Left forelimb (tissue), 1 donor: ENCODE measurements at regions not wholly inside any gene's neighbourhood (a gene's known extent, or its start where the extent isn't known, plus 50 kb on each side); places are given as distances from the start of the nearest gene placed in this dataset.
"Not testable (repeated sequence)": the region's sequence is repeated elsewhere in the genome, so short reads cannot be mapped to it uniquely, and the experiment has no call there.

Experiments
- DNase-seq: peaks from one replicate; pipeline ENCODE4 v3.0.0-alpha.2; 2018; ENCODE audit warnings: low spot score

DNA sequence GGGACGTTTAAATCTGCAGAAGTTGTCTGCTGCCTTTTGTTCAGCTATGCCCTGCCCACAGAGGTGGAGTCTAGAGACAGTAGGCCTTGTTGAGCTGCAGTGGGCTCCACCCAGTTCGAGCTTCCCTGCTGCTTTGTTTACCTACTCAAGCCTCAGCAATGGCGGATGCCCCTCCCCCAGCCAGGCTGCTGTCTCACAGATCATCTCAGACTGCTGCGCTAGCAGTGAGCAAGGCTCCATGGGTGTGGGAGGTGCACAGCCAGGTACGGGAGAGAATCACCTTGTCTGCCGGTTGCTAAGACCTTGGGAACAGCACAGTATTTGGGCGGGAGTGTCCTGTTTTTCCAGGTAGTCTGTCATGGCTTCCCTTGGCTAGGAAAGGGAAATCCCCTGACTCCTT is 114.3 kb upstream of the PALM2AKAP2 start:
- not testable (repeated sequence) for DNase-seq

DNA sequence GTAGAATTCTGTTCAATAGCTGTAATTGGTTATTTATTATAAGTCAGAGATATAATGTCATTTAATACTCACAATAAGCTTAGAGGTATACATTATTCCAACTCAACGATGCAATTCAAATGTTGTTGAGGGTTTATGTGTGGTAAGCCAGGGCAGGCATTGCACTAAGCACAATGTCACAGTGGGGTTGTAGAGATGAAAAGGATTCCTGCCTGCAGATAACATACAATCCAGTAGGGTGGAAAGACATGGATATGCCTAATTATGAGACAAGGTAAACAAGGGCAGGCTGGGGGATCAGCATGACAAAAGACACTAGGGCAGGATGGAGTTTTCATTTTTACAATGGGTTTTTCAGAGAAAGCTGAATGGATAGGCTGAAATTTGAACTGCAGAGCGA is 98.7 kb upstream of the PALM2AKAP2 start:
- DNase-seq: no peak

DNA sequence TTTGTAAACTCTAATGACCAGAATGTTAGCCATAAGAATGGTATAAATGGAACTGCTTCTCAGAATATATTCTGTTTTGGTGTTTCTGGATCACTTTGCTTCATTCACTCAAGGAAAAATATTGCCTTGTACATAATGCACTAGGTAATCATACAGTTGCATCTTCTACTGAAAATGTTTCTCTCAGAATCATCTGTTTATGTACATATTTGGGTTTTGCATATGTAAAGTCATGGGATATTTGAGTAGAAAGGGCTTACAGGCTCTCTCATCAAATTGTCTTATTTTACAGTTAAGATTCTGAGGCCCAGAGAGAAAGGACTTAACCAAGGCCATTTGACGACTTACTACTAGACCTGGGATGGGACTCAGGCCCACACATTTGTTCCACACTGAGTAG is 97.8 kb upstream of the PALM2AKAP2 start:
- no peak for DNase-seq

DNA sequence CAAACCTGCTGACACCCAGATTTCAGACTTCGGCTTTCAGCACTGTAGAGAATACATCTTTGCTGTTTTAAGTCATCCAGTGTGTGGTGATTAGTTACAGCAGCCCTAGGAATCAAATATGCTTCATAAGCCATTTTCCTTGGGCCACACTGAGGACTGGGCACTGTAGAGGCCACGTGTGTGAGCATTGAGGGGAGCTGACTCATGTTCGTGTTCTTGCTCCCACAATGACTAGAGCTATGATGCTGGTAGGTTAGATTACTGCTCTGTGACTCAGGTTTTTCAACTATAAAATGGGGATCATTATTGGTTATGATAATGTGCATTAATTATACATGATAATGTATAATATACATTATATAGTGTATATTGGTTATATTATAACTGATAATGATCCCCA is 96.5 kb upstream of the PALM2AKAP2 start:
- no peak for DNase-seq

DNA sequence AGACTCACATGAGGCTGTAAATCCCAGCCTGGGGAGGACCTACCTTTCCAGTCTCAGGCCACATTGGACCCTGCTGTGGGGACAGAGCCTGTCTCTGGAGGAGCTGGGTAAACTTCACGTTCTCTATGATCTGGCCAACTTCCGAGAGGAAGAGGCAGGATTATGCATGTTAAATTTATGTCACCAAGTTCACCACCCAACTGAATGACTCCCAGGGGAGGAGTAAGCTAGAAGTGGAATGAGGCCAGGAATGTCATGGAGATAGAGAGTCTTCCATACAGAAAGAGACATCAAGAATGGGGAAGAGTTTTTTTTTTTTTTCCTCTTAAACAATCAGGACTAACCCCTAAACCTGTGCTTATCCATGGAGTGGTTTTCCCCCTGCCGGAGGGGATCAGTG is 90.3 kb upstream of the PALM2AKAP2 start:
- DNase-seq: no peak

DNA sequence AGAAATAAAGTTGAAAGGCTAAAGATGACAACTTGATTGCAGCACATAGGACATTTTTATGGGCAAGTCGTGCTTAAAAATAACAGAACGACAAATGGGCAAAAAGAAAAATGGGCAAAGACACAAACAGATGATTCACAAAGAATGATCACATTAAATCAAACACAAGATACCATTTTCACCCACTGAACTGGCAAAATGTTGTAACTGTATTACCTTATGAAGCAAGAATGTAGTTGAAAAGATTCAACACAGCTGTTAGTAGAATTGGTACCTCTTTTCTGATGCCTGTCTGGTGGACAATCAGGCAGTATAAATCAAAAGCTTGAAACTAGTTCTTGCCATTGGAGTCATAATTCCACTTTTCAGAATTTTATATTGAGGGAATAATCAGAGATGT is 81.0 kb upstream of the PALM2AKAP2 start:
- DNase-seq: no peak

DNA sequence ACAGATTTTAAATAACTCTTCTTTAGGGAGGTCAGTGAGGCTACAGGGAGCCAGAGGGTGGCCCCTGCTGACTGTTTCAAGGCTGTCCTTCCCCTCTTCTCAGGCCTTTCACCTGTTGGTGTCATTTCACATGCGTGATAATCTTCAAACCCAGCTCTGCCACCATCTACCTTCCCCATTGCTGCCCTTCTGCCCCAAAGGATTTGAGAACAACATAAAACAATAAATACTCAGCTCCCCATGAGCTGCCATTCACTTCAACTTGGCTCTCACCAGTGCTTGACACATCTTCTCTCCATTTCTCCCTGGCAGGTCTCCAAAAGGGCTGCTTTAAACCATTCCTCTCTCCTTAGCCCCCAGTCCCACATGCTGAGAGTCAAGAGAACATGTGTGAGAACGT is 75.5 kb upstream of the PALM2AKAP2 start:
- DNase-seq: no peak

DNA sequence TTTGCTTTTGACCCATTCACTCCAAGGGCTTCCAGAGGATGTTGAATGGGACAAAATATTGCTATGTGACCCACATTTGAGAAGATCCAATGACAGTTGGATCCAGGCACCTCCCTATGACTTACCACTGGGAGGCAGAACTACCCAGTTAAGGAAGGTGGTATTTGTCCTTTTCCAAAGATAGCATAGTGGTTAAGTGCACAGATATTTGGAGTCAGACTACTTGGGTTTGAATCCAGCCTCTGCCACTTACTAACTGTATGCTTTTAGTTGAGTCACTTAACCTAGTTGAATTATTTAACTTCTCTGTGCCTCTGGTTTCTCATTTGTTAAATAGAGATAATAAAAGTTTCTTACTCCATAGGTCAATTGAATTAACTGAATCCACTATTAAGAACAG is 74.5 kb upstream of the PALM2AKAP2 start:
- DNase-seq: no peak

DNA sequence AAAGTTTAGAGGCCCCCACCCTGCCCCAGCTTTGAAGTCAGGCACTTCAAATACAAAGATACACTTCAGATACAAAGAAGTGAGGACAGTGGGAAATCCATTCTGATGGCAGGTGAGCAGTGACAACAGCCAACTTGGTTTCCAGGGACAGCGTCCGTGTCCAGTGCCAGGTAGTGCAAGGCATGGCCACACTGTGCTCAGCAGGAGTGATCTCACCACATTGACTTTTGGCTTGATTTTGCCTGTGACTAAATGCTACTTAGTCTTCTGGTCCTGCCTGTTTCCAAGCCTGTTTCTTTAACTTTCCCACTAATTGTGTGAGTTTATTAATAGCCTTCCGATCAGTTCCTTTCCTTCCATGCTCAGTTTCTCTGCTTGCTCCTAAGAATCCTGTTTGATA is 72.6 kb upstream of the PALM2AKAP2 start:
- DNase-seq: no peak

DNA sequence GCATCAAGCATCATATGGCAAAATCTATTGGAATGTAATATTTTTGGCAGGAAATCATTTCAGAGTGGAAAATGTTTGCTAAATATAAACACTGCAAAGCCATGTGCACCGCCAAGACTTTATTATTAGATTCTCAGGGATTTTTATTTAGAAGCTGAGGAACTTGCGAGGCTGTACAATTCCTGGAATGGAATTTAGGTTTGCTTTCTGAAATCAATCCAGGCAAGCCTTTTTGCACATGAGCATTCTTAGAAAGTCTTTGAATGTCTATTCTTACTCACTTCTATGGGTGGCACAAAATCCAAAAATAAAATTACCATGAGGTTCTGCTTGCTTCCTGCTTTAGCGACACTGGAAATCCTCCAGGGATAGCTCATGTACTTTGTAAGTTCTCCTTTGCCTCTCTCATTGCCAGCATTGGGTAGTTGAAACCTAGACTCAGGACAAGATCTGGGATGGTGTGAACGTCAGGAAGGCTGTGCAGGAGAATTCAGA is 71.5 kb upstream of the PALM2AKAP2 start:
- DNase-seq: no peak

DNA sequence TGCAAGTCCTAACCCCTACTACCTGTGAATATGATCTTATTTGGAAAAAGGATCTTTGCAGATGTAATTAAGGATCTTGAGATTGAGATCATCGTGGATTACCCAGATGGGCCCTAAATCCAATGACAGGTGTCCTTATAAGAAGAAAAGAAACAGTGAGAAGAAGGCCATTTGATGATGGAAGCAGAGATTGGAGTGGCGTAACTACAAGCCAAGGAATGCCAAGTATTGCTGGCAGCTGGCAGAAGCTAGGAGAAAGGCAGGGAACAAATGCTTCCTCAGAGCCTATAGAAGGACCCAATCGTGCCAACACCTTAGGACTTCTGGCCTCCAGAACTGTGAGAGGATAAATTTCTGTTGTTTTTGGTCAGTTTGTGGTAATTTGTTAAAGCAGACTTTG is 70.1 kb upstream of the PALM2AKAP2 start:
- DNase-seq: no peak

DNA sequence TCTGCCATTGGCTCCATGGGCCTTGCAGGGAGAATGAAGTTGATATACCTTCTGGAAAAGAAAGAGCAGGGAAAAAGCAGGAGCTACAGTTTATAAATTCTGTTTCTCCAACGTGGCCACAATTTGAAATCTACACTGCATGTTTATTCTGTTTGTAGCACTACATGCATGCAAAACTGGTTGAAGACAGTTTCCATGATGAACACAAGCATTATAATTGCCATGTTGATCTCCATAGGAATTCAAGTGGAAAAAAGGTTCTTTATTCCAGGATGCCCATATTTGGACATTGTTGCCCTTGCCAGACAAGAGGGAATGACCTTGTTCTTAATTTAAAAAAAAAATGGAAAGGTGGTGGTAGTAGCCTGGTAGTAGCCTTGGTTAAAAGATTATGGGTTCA is 69.2 kb upstream of the PALM2AKAP2 start:
- no peak for DNase-seq

DNA sequence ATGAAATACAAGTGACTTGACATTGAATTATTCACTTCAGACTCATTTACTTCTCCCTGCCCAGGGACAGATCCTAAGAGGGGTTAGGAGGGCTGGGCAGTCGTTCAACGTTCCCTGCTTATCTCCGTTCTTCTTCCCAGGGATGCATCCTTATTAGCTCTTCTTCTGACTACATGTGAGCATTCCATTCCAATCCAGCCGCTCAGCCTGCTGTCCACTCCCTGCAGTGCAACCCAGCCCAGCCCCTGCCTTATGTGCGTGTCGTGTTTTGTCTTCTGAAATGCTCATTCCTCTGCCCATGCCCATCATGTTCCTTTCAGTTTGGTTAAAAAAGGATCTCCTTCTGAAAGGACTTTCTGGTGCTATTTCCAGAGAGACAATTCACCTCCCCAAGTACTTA is 64.7 kb upstream of the PALM2AKAP2 start:
- DNase-seq: no peak

DNA sequence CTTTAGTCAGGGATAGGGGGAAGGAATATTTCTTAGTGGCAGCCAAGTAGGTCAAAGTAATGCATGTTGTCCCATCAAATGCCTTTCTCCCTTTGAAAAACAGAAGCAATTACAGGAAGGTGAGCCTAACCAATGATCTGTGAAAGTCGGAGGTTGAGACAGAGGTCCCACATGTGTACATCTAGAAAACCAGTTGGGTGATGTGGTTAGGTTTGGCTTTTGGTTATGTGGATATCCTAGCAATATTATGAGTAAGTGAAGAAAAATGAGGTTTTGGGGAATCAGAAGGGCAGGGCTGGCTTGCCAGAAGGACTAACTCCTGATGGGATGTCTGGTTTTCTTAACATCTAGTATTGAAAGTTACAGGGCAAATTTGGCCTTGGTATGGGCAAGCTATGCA is 63.4 kb upstream of the PALM2AKAP2 start:
- no peak for DNase-seq

DNA sequence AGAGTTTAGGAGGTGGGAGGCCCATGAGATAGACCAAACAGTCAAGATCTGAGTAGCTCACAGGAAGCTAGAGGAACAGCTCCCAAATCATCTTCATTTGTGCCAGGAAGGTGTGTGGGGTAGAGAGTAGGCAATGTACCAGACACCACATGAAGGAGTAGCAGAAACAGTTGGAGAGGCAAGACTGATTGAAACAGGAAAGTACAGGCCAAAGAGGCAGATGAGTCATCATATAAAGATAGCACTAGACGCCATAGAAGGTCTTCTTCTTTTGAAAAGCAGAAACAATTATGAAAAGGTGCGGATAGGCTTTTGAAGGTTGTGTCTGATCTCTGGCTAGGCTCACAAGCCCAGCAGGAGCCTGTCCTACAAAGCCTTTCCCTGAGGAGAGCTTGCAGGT is 62.7 kb upstream of the PALM2AKAP2 start:
- no peak for DNase-seq

DNA sequence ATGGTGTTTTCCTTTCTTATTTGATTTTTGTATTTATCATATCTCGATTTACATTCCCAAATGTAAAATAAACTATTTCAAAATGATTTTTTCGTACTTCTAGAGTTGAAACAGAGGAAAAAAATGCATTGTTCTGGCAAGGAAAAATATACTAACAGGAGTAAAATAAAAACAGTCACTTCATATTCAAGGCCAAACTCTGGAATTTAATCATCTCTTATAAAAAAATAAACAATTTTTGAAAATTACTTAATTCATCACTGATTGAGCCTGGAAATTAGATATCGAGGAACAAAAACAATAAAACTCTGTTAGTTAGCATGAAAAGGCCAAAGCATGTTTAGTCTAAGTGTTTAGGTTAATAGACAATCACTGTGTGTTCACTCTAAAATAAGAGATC is 61.1 kb upstream of the PALM2AKAP2 start:
- no peak for DNase-seq

DNA sequence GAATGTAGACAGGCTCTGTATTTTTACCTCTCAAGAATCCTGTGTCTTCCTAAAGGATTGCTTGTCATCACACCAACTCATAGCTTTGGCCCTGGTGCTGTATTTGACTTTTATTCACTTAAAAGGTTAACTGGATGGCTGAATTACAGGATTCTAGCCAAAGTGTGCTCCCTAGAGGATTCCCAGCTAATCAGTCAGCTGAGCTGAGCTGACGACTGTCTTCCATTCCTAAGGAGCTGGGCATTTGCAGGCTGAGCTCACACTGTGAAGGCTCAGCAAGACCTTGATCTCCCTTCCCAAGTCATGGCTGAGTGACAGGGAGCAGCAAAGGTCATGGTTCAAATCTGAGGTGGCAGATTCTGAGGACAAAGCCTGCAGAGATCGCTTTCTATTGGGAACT is 59.0 kb upstream of the PALM2AKAP2 start:
- no peak for DNase-seq

DNA sequence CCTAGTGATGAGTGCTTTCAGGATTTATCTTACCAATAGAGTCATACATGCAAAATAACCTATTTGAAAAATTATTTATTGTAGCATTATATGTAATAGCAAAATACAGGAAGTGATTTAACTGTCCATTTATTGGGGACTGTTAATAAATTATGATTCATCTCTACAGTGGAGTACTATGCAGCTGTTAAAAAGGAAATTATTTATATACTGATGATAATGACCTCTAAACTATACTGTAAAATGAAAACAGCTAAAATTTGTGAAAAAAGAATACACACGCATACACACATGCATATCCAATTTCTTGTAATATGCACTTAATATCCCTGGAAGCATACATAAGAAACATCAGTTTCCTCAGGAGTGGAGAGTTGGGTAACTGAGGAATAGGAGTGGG is 58.0 kb upstream of the PALM2AKAP2 start:
- no peak for DNase-seq

DNA sequence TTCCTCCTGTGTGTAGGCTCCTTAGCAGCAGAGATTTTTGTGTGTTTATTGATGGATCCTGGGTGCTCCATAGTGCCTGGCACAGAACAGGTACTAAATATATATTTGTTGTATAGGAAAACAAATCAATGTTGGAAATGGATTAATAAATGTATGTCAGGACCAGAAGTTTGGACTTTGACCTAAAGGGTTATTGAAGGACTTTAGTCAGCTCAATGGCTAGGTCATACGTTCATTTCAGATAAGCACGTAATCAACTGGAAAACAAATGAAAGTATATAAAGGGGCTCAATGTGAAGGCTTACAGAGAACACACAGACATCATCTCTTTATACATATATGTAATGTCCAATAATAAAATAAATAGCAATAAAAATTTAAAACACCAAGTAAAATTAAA is 56.2 kb upstream of the PALM2AKAP2 start:
- DNase-seq: no peak

DNA sequence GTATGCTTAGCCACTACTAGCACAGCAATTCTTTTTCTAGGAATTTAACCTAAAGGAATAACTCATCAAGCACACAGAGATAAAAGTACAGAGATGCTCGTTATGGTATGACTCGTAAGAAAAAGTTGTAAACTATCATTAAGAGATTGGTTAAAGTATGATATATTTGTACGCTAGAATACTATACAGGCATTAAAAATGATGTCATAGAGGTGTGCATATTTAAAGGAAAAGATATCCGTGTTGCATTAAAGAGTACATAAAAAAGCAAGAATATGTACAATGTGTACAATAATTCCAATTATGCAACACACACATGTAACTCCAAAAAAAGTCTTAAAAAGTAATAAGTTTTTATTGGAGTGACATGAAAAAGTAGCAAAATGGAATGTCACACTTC is 54.5 kb upstream of the PALM2AKAP2 start:
- no peak for DNase-seq

DNA sequence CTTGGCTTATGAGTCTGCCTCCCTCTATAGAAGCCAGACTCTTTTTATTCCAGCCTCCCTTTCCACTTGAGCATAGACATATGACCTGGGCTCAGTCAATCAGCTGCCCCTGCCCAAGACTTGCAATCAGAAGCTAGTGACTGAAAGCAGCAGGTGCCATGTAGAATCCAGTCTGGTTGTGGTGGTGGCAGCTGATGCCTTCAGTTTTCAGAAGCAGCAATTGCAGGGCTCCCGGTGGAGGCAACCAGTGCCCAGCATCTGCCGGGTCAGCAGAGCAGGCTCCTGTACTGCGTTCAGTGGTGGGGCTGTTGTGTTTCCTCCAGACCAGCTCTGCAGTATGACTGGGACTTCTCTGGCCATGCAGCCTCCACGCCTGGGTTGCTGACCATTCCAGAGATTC is 53.9 kb upstream of the PALM2AKAP2 start:
- DNase-seq: no peak

DNA sequence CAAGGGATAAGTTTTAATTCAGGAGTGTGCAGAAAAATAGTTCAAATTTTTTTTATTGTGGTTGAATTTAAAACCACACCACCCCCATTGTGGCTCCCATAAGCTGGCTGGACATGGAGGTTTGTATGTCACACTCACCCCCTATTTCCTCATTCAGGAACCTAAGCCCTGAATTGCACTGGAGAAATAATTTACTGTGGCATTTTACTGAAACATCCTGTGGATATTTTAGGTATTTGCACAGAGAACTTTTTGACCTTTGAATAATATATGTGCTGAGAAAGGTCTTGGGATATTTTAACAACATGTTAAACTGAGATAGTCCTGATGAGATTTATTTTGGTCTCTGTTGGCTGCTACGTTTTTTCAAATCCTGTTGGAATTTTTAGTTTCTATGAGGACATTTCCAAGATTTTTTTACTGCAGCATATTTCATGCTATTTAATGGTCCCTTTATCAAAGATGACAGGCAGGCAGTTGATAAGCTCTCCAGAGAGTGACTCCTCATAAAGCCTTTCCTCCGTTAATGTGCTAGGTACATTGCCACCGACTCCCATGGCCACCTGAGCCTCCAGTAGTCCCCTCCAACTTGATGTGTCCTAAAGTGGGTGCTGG is 51.2 kb upstream of the PALM2AKAP2 start:
- no peak for DNase-seq

DNA sequence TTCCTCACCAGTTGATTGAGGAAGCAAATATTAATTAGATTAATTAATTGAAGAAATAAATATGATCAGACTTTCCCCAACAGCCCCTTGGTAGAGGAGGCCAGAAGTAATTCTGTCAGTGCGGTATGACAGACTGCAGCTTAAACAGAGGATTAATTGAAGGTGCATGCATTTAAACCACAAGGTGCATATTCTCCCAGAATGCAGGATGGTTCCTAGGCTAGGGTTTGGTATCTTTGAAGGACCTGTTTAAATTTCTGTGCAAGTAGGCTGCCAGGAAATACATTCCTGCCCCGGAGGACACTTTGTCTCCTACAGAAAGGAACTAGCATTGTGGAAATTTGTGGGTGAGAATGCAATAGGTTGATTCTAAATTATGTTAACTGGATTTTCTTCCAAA is 50.5 kb upstream of the PALM2AKAP2 start:
- no peak for DNase-seq
